WTC11 (cell line): ENCODE measurements at regions not wholly inside any gene's neighbourhood (a gene's known extent, or its start where the extent isn't known, plus 50 kb on each side); places are given as distances from the start of the nearest gene placed in this dataset.

Experiments used
- ATAC-seq: fragments of 200-7000 bp; cut with Tn5 transposase; 2 replicates; pipeline ENCODE4 v1.10.0; 2021; ENCODE audit warnings: mild to moderate bottlenecking, moderate library complexity
- CTCF ChIA-PET: fragments of 300-600 bp; sonication (Branson Sonifier 250); formaldehyde crosslinking; loops from one replicate; lab custom pipeline; 2021; ENCODE audit warnings: antibody characterized with exemption; lab: Charles Lee
- POLR2A ChIA-PET: fragments of 350-600 bp; sonication (Branson Sonifier 250); formaldehyde crosslinking; loops from one replicate; lab custom pipeline; 2021; ENCODE audit warnings: antibody characterized with exemption; lab: Charles Lee
- DNase-seq: peaks from one replicate; pipeline ENCODE4 v3.0.0; 2021; ENCODE audit warnings: low spot score
- H3K27ac Mint-ChIP-seq: 2 replicates; pipeline ENCODE4 v1.8.0; 2021; ENCODE audit warnings: mixed read lengths
- H3K27me3 Mint-ChIP-seq: 2 replicates; pipeline ENCODE4 v1.8.0; 2021; ENCODE audit warnings: low read depth, mild to moderate bottlenecking, moderate library complexity, mixed read lengths
- H3K36me3 Mint-ChIP-seq: 2 replicates; pipeline ENCODE4 v1.8.0; 2021; ENCODE audit warnings: mixed read lengths
- H3K4me1 Mint-ChIP-seq: 2 replicates; pipeline ENCODE4 v1.8.0; 2022; ENCODE audit warnings: mixed read lengths
- H3K4me3 Mint-ChIP-seq: 2 replicates; pipeline ENCODE4 v1.8.0; 2021; ENCODE audit warnings: mild to moderate bottlenecking, moderate library complexity, mixed read lengths
- H3K9me3 Mint-ChIP-seq: 2 replicates; pipeline ENCODE4 v1.8.0; 2021; ENCODE audit warnings: mixed read lengths
- ATF1 ChIP-seq: sonication (generic); formaldehyde crosslinking; IDR thresholded peaks from 2 replicates; pipeline ENCODE4 v1.8.1; 2023; ENCODE audit warnings: mild to moderate bottlenecking, moderate library complexity, missing genetic modification reagents
- GRHL2 ChIP-seq: fragments of 250-450 bp; sonication (Bioruptor Pico); IDR thresholded peaks from 2 replicates; pipeline ENCODE4 v1.8.0; 2022; ENCODE audit warnings: mild to moderate bottlenecking, moderate library complexity; ENCODE audit not compliant: insufficient replicate concordance, severe bottlenecking
- GTF2I ChIP-seq: fragments of 250-450 bp; sonication (Bioruptor Pico); conservative IDR thresholded peaks from 2 replicates; pipeline ENCODE4 v1.4.0; 2021; ENCODE audit warnings: mild to moderate bottlenecking
- MXD4 ChIP-seq: fragments of 250-450 bp; sonication (Bioruptor Pico); IDR thresholded peaks from 2 replicates; pipeline ENCODE4 v1.8.0; 2021; ENCODE audit warnings: mild to moderate bottlenecking, moderate library complexity, borderline replicate concordance
- NR1H2 ChIP-seq: sonication (generic); formaldehyde crosslinking; IDR thresholded peaks from 2 replicates; pipeline ENCODE4 v1.9.0; 2021; ENCODE audit warnings: mild to moderate bottlenecking, moderate library complexity, missing genetic modification reagents
- SMAD3 ChIP-seq: sonication (generic); formaldehyde crosslinking; IDR thresholded peaks from 2 replicates; pipeline ENCODE4 v1.8.0; 2022; ENCODE audit warnings: missing genetic modification reagents, mild to moderate bottlenecking, borderline replicate concordance
- SP1 ChIP-seq: sonication (generic); formaldehyde crosslinking; conservative IDR thresholded peaks from 2 replicates; pipeline ENCODE4 v1.8.1; 2022; ENCODE audit warnings: missing genetic modification reagents
- TCF7 ChIP-seq: sonication (generic); formaldehyde crosslinking; IDR thresholded peaks from 2 replicates; pipeline ENCODE4 v1.8.0; 2022; ENCODE audit warnings: mild to moderate bottlenecking, low read depth, missing genetic modification reagents, moderate library complexity
- TEAD4 ChIP-seq: sonication (generic); formaldehyde crosslinking; IDR thresholded peaks from 2 replicates; pipeline ENCODE4 v1.8.0; 2022; ENCODE audit warnings: mild to moderate bottlenecking, missing genetic modification reagents
- ZNF263 ChIP-seq: sonication (generic); formaldehyde crosslinking; IDR thresholded peaks from 2 replicates; pipeline ENCODE4 v1.8.1; 2022; ENCODE audit warnings: low read depth, mild to moderate bottlenecking, moderate library complexity, missing genetic modification reagents
- ZNF423 ChIP-seq: fragments of 250-450 bp; sonication (Bioruptor Pico); IDR thresholded peaks from 2 replicates; pipeline ENCODE4 v2.1.2; 2022; ENCODE audit warnings: mild to moderate bottlenecking, moderate library complexity
- ZNF671 ChIP-seq: fragments of 250-450 bp; sonication (Bioruptor Pico); IDR thresholded peaks from 2 replicates; pipeline ENCODE4 v1.8.0; 2021; ENCODE audit warnings: mild to moderate bottlenecking
- TF ChIP-seq, protein P1 (sequence below): sonication (generic); formaldehyde crosslinking; IDR thresholded peaks from 2 replicates; pipeline ENCODE4 v1.8.0; 2022; ENCODE audit warnings: mild to moderate bottlenecking, missing genetic modification reagents
- TF ChIP-seq, protein P2 (sequence below): sonication (generic); formaldehyde crosslinking; conservative IDR thresholded peaks from 2 replicates; pipeline ENCODE4 v1.8.1; 2023; ENCODE audit warnings: mild to moderate bottlenecking, low read depth, missing genetic modification reagents, moderate library complexity
- TF ChIP-seq, protein P3 (sequence below): sonication (generic); formaldehyde crosslinking; IDR thresholded peaks from 2 replicates; pipeline ENCODE4 v1.8.1; 2022; ENCODE audit warnings: mild to moderate bottlenecking, moderate library complexity, missing genetic modification reagents
- TF ChIP-seq, protein P4 (sequence below): fragments of 250-450 bp; sonication (Bioruptor Pico); conservative IDR thresholded peaks from 2 replicates; pipeline ENCODE4 v1.9.0; 2021; ENCODE audit warnings: mild to moderate bottlenecking
- TF ChIP-seq, protein P5 (sequence below): sonication (generic); formaldehyde crosslinking; IDR thresholded peaks from 2 replicates; pipeline ENCODE4 v1.8.0; 2022; ENCODE audit warnings: mild to moderate bottlenecking, missing genetic modification reagents
- TF ChIP-seq, protein P6 (sequence below): sonication (generic); formaldehyde crosslinking; IDR thresholded peaks from 2 replicates; pipeline ENCODE4 v1.8.0; 2023; ENCODE audit warnings: mild to moderate bottlenecking, missing genetic modification reagents

DNA sequence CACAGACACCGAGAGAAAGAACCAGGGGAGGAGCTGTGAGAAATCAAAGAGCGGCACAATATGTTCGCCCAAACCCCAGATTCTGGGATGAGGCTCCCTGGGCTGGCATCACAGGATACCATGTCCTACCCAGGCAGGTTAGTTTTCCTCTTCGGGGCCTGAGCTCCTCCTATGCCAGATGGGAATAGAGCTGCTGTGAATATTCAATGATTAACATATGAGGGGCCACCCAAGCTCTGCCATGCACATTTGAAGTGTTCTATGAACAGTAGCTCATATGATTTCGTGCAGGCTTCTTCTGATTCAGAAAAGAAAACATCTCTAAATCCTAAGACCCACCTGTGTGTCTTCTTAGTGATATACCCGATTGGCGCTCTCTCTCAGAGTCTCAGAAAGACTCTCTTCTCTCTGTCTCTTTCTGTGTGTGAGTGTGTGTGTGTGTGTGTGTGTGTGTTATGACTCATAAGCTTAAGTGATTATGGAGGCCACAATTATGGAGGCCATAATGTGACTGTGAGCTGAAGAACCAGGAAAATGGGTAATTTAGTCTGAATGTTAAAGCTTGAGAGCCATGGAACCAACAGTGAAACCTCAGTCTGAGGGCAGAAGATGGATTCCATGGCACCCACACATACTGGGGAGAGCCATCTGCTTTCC, 220.5 kb downstream of the KLF6 start:
- CTCF ChIA-PET, result no interaction called here
- POLR2A ChIA-PET, result no interaction called here
- H3K36me3 Mint-ChIP-seq, result 0 out of 2 replicates have a peak, but pooled peaks cover 5% of the 10 kb centered on the region
- H3K27me3 Mint-ChIP-seq, result no peaks in the 10 kb centered on the region
- H3K27ac Mint-ChIP-seq, result no peak overlapping the region
- no peaks in the 10 kb centered on the region for H3K4me1 Mint-ChIP-seq
- ATAC-seq (no peak), DNase-seq (no peak)
- H3K9me3 Mint-ChIP-seq, result peaks cover 20% of the 10 kb centered on the region
- H3K4me3 Mint-ChIP-seq, result no peak overlapping the region
- TF ChIP-seq ZNF671 (CRISPR knock-in tag) (no peak), GRHL2 (CRISPR knock-in tag) (no peak), SP1 (CRISPR knock-in tag) (no peak), NR1H2 (CRISPR knock-in tag) (no peak), ZNF423 (CRISPR knock-in tag) (no peak), TCF7 (CRISPR knock-in tag) (no peak), GTF2I (CRISPR knock-in tag) (no peak), TEAD4 (CRISPR knock-in tag) (no peak), SMAD3 (no peak), MXD4 (no peak), ZNF263 (CRISPR knock-in tag) (no peak), ATF1 (CRISPR knock-in tag) (no peak)
- TF ChIP-seq, protein P1, sequence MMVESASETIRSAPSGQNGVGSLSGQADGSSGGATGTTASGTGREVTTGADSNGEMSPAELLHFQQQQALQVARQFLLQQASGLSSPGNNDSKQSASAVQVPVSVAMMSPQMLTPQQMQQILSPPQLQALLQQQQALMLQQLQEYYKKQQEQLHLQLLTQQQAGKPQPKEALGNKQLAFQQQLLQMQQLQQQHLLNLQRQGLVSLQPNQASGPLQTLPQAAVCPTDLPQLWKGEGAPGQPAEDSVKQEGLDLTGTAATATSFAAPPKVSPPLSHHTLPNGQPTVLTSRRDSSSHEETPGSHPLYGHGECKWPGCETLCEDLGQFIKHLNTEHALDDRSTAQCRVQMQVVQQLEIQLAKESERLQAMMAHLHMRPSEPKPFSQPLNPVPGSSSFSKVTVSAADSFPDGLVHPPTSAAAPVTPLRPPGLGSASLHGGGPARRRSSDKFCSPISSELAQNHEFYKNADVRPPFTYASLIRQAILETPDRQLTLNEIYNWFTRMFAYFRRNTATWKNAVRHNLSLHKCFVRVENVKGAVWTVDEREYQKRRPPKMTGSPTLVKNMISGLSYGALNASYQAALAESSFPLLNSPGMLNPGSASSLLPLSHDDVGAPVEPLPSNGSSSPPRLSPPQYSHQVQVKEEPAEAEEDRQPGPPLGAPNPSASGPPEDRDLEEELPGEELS (CRISPR knock-in tag), result no peak
- TF ChIP-seq, protein P2, sequence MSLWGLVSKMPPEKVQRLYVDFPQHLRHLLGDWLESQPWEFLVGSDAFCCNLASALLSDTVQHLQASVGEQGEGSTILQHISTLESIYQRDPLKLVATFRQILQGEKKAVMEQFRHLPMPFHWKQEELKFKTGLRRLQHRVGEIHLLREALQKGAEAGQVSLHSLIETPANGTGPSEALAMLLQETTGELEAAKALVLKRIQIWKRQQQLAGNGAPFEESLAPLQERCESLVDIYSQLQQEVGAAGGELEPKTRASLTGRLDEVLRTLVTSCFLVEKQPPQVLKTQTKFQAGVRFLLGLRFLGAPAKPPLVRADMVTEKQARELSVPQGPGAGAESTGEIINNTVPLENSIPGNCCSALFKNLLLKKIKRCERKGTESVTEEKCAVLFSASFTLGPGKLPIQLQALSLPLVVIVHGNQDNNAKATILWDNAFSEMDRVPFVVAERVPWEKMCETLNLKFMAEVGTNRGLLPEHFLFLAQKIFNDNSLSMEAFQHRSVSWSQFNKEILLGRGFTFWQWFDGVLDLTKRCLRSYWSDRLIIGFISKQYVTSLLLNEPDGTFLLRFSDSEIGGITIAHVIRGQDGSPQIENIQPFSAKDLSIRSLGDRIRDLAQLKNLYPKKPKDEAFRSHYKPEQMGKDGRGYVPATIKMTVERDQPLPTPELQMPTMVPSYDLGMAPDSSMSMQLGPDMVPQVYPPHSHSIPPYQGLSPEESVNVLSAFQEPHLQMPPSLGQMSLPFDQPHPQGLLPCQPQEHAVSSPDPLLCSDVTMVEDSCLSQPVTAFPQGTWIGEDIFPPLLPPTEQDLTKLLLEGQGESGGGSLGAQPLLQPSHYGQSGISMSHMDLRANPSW (CRISPR knock-in tag), result no peak
- TF ChIP-seq, protein P3, sequence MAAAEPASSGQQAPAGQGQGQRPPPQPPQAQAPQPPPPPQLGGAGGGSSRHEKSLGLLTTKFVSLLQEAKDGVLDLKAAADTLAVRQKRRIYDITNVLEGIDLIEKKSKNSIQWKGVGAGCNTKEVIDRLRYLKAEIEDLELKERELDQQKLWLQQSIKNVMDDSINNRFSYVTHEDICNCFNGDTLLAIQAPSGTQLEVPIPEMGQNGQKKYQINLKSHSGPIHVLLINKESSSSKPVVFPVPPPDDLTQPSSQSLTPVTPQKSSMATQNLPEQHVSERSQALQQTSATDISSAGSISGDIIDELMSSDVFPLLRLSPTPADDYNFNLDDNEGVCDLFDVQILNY, result no peak
- TF ChIP-seq, protein P4, sequence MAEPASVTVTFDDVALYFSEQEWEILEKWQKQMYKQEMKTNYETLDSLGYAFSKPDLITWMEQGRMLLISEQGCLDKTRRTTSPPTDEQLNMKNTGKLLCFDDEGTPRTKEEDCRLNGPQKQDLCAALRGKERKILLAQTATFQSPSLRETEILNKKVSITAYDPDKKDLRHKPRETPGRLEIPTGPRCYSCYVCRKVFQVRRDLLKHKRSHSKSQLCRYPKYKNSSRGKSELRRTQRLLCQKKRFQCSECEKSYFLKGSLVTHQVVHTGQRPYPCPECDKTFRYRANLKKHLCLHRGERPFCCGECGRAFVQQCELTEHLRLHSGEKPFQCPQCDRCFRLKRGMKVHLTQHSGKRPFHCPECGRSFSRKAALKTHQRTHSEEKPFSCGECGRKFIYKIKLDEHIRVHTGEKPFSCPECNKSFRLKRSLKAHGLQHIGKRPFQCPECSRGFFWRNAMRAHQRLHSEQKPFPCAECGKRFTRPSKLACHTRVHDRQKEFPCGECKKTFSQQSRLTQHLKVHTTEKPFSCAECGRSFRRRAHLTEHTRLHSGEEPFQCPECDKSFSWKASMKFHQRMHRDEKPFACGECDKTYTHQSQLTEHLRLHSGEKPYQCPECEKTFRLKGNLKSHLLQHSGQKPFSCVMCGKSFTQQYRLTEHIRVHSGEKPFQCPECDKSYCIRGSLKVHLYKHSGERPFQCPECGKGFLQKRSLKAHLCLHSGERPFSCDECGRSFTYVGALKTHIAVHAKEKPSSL, result no peak
- TF ChIP-seq, protein P5, sequence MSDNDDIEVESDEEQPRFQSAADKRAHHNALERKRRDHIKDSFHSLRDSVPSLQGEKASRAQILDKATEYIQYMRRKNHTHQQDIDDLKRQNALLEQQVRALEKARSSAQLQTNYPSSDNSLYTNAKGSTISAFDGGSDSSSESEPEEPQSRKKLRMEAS, result no peak
- TF ChIP-seq, protein P6, sequence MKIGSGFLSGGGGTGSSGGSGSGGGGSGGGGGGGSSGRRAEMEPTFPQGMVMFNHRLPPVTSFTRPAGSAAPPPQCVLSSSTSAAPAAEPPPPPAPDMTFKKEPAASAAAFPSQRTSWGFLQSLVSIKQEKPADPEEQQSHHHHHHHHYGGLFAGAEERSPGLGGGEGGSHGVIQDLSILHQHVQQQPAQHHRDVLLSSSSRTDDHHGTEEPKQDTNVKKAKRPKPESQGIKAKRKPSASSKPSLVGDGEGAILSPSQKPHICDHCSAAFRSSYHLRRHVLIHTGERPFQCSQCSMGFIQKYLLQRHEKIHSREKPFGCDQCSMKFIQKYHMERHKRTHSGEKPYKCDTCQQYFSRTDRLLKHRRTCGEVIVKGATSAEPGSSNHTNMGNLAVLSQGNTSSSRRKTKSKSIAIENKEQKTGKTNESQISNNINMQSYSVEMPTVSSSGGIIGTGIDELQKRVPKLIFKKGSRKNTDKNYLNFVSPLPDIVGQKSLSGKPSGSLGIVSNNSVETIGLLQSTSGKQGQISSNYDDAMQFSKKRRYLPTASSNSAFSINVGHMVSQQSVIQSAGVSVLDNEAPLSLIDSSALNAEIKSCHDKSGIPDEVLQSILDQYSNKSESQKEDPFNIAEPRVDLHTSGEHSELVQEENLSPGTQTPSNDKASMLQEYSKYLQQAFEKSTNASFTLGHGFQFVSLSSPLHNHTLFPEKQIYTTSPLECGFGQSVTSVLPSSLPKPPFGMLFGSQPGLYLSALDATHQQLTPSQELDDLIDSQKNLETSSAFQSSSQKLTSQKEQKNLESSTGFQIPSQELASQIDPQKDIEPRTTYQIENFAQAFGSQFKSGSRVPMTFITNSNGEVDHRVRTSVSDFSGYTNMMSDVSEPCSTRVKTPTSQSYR (CRISPR knock-in tag), result no peak
